ENCODE measurements at regions not wholly inside any gene's neighbourhood (a gene's known extent, or its start where the extent isn't known, plus 50 kb on each side); places are given as distances from the start of the nearest gene placed in this dataset.

DNA sequence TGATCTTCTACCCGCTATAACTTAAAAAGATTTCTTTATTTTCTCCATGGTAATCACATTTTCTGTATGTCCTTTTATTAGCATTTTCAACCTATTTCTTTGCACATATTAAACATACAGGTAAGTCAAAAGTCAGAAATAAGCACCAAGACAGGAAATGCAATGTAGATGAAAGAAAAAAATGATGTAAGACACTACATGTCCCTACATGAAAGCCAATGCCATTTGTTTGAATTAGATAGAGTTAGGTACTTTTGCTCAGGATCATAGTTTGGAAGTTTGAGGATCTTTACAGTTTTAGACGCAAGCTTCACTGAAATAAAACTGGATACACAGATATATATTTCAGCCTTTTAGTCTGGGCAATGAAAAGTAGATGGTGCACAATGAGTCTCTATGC is 453.1 kb upstream of the MEF2C start:
- Histone ChIP-seq H3K4me3 (no peak overlapping the region), H3K36me3 (no peaks in the 10 kb centered on the region), H3K4me1 (no peaks in the 10 kb centered on the region), H3K27me3 (no peaks in the 10 kb centered on the region), H3K27ac (no peak overlapping the region), H3K9me3 (no peaks in the 10 kb centered on the region)
- TF ChIP-seq POLR2A (IDR thresholded peaks at IDR 0.05) (no peak), POLR2AphosphoS5 (IDR thresholded peaks at IDR 0.05) (no peak), EP300 (IDR thresholded peaks at IDR 0.05) (no peak)
- TF ChIP-seq, protein P1, sequence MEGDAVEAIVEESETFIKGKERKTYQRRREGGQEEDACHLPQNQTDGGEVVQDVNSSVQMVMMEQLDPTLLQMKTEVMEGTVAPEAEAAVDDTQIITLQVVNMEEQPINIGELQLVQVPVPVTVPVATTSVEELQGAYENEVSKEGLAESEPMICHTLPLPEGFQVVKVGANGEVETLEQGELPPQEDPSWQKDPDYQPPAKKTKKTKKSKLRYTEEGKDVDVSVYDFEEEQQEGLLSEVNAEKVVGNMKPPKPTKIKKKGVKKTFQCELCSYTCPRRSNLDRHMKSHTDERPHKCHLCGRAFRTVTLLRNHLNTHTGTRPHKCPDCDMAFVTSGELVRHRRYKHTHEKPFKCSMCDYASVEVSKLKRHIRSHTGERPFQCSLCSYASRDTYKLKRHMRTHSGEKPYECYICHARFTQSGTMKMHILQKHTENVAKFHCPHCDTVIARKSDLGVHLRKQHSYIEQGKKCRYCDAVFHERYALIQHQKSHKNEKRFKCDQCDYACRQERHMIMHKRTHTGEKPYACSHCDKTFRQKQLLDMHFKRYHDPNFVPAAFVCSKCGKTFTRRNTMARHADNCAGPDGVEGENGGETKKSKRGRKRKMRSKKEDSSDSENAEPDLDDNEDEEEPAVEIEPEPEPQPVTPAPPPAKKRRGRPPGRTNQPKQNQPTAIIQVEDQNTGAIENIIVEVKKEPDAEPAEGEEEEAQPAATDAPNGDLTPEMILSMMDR (IDR thresholded peaks at IDR 0.05), result no peak
- intact Hi-C loops (cut with DNase I; ENCODE audit: low total_unique reads), result no loop called here
- WGBS, 5 donors, result 90 to 96% (median 92%) methylated on average over 2 of the region's 2 CpGs
- DNase-seq, result no peak

DNA sequence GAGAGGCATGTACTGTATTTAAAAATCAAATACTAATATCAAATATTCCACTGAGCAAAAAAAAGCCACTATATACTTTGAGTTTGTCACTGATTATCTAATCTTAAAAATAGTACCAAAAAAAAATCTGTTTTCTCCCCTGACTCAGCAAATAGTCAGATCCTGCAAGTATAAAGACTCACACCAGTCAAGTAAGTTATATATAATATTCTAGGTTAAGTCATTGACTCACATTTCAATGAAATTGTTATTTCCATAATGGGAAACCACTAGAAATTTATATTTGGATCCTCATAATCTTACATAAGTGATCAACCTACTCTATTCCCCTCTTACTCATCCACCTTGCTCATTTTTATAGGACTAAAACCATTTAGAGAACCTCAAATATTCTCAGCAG is 447.2 kb upstream of the MEF2C start:
- intact Hi-C loops (cut with DNase I; ENCODE audit: low total_unique reads), result no loop called here
- Histone ChIP-seq H3K27ac (no peak overlapping the region), H3K36me3 (no peaks in the 10 kb centered on the region), H3K9me3 (no peaks in the 10 kb centered on the region), H3K4me1 (no peaks in the 10 kb centered on the region), H3K4me3 (no peak overlapping the region), H3K27me3 (no peaks in the 10 kb centered on the region)
- TF ChIP-seq POLR2AphosphoS5 (IDR thresholded peaks at IDR 0.05), result no peak
- no peak for TF ChIP-seq EP300 (IDR thresholded peaks at IDR 0.05)
- TF ChIP-seq, protein P1 (IDR thresholded peaks at IDR 0.05), result no peak
- no peak for DNase-seq

DNA sequence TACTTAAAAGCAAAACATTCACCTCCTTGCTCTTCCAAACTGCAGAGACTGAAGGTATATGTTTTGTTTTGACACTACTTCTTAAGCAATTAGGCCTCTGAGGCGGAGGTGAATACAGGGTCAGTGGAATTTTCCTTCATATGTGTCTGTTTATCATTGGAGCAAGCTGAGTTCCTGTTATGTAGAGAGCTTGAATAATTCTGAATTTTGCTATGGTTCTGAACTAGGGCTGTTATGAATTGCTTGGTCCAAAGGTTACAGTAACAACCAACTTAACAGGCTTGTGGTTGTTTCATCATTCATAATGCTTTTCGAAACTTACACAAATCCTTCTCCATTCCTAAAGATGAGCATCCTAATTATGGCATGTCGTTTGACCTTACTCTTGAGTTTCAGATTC is 444.6 kb upstream of the MEF2C start:
- Histone ChIP-seq H3K27me3 (no peaks in the 10 kb centered on the region), H3K36me3 (no peaks in the 10 kb centered on the region), H3K4me3 (no peak overlapping the region), H3K9me3 (no peaks in the 10 kb centered on the region), H3K4me1 (no peaks in the 10 kb centered on the region), H3K27ac (no peak overlapping the region)
- WGBS, 5 donors, result 39 to 68% (median 60%) methylated on average over 3 of the region's 3 CpGs
- intact Hi-C loops (cut with DNase I; ENCODE audit: low total_unique reads), result no loop called here
- TF ChIP-seq, protein P1 (IDR thresholded peaks at IDR 0.05), result no peak
- TF ChIP-seq EP300 (IDR thresholded peaks at IDR 0.05) (no peak), POLR2AphosphoS5 (IDR thresholded peaks at IDR 0.05) (no peak), POLR2A (IDR thresholded peaks at IDR 0.05) (no peak)
- no peak for DNase-seq

DNA sequence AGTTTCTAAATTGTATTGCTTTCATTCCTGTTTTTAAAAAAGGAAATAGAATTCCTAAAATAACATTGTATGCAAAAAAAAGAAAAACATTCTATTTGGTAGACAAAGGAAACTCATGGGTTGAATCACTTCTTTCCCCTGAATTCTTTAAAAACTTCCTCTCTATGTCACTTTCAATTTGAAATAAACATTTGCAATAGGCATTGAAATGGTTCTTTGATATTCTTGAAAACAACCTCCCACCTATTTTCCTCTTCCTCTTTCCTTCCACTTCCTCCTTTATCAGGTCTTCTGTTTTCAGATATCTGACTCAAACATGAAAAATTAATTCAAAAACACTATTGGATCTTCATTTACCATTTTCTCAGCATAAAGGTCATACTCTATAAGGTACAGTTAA is 442.0 kb upstream of the MEF2C start:
- intact Hi-C loops (cut with DNase I; ENCODE audit: low total_unique reads), result no loop called here
- no peaks in the 10 kb centered on the region for H3K4me1 ChIP-seq
- no peak overlapping the region for H3K4me3 ChIP-seq
- no peaks in the 10 kb centered on the region for H3K9me3 ChIP-seq
- H3K36me3 ChIP-seq, result no peaks in the 10 kb centered on the region
- TF ChIP-seq POLR2A (IDR thresholded peaks at IDR 0.05), result no peak
- TF ChIP-seq POLR2AphosphoS5 (IDR thresholded peaks at IDR 0.05), result no peak
- TF ChIP-seq EP300 (IDR thresholded peaks at IDR 0.05), result no peak
- TF ChIP-seq, protein P1 (IDR thresholded peaks at IDR 0.05), result no peak
- no peaks in the 10 kb centered on the region for H3K27me3 ChIP-seq
- no peak overlapping the region for H3K27ac ChIP-seq
- no peak for DNase-seq

Measured in stomach (tissue), 8 donors.